GM12878 (cell line): ENCODE measurements at regions not wholly inside any gene's neighbourhood (a gene's known extent, or its start where the extent isn't known, plus 50 kb on each side); places are given as distances from the start of the nearest gene placed in this dataset.

Source experiments
- ATAC-seq: fragments of 200-7000 bp; cut with Tn5 transposase; 3 replicates; pipeline ENCODE4 v1.9.1; 2020; ENCODE audit warnings: mild to moderate bottlenecking, moderate library complexity
- BruUV-seq: library from RNA; stranded (reverse); fragments of 400-500 nt; replicated peaks from 2 replicates; lab custom pipeline; 2021; lab: Mats Ljungman, UMichigan
- CTCF ChIA-PET: fragments of 300-600 bp; sonication (Branson Sonifier 250); formaldehyde crosslinking; extraction: SDS; loops from one replicate; lab custom pipeline; 2021; ENCODE audit warnings: inconsistent platforms; lab: Yijun Ruan, JAX
- POLR2A ChIA-PET: fragments of 350-600 bp; formaldehyde crosslinking; extraction: SDS; loops from one replicate; lab custom pipeline; 2021; ENCODE audit warnings: inconsistent platforms; lab: Charles Lee
- RAD21 ChIA-PET: fragments of 300-600 bp; sonication (Branson Sonifier 250); formaldehyde crosslinking; loops from one replicate; lab custom pipeline; 2023; ENCODE audit warnings: antibody characterized with exemption; ENCODE audit not compliant: unreplicated experiment; lab: Charles Lee
- SMC1A ChIA-PET: fragments of 300-600 bp; sonication (Branson Sonifier 250); formaldehyde crosslinking; loops from one replicate; lab custom pipeline; 2023; ENCODE audit not compliant: unreplicated experiment, uncharacterized antibody; lab: Charles Lee
- DNase-seq: peaks from one replicate; pipeline ENCODE4 v3.0.0-alpha.2; 2011; ENCODE audit warnings: low read depth, low spot score
- FAIRE-seq: peaks from 3 replicates; lab custom pipeline; 2011; peaks lifted over from hg19 to GRCh38; lab: Jason Lieb, UNC
- H2AFZ ChIP-seq: 2 replicates; pipeline ENCODE4 v1.6.0; 2011; ENCODE audit warnings: low read depth, low read length, control low read depth; ENCODE audit not compliant: control insufficient read depth
- H3K27ac ChIP-seq: 2 replicates; pipeline ENCODE4 v1.5.1; 2011; ENCODE audit warnings: control low read depth; ENCODE audit not compliant: control insufficient read depth, insufficient read depth
- H3K27me3 ChIP-seq, 2 experiments: replicated peaks in 1 of 2; 2 replicates each; pipeline versions ENCODE4 v1.6.0 to v1.6.1; 2011; ENCODE audit warnings: low read length in 1 of 2; ENCODE audit not compliant: control insufficient read depth in 2 of 2, insufficient read depth in 2 of 2
- H3K36me3 ChIP-seq, 2 experiments: 2 replicates each; pipeline ENCODE4 v1.5.1; 2011; ENCODE audit warnings: low read length in 1 of 2; ENCODE audit not compliant: control insufficient read depth in 2 of 2, insufficient read depth in 2 of 2
- H3K4me1 ChIP-seq: 2 replicates; pipeline ENCODE4 v1.6.1; 2011; ENCODE audit warnings: mild to moderate bottlenecking, low read length, moderate library complexity, mixed read lengths; ENCODE audit not compliant: control insufficient read depth, insufficient read depth
- H3K4me2 ChIP-seq: 2 replicates; pipeline ENCODE4 v1.6.0; 2011; ENCODE audit warnings: control low read depth; ENCODE audit not compliant: control insufficient read depth, insufficient read depth
- H3K4me3 ChIP-seq: fragments of 200-600 bp; sonication (generic); 2 replicates; pipeline ENCODE4 v1.5.1; 2016
- H3K79me2 ChIP-seq: 2 replicates; pipeline ENCODE4 v1.6.0; 2011; ENCODE audit warnings: low read length; ENCODE audit not compliant: control insufficient read depth, insufficient read depth
- H3K9ac ChIP-seq: 2 replicates; pipeline ENCODE4 v1.8.0; 2011; ENCODE audit warnings: low read length, control low read depth, mixed read lengths; ENCODE audit not compliant: control insufficient read depth, insufficient read depth
- H3K9me3 ChIP-seq: replicated peaks from 3 replicates; pipeline ENCODE4 v1.5.1; 2011; ENCODE audit warnings: mild to moderate bottlenecking, low read length; ENCODE audit not compliant: control insufficient read depth, insufficient read depth
- H4K20me1 ChIP-seq: 2 replicates; pipeline ENCODE4 v1.6.0; 2011; ENCODE audit not compliant: control insufficient read depth, insufficient read depth
- ASH2L ChIP-seq: fragments of 300-600, 200-600 bp; sonication (generic); IDR thresholded peaks from 2 replicates; pipeline ENCODE4 v1.6.1; 2017; ENCODE audit warnings: low read depth, mild to moderate bottlenecking, borderline replicate concordance
- ATF3 ChIP-seq: IDR thresholded peaks from 2 replicates; pipeline ENCODE4 v1.6.1; 2011; ENCODE audit warnings: low read depth, mild to moderate bottlenecking, low read length, moderate library complexity, borderline replicate concordance; ENCODE audit errors: extremely low read depth
- BACH1 ChIP-seq: fragments of 450-650 bp; IDR thresholded peaks from 2 replicates; pipeline ENCODE4 v1.6.1; 2017; ENCODE audit warnings: mild to moderate bottlenecking, borderline replicate concordance
- CHD2 ChIP-seq: IDR thresholded peaks from 2 replicates; pipeline ENCODE4 v1.6.1; 2011; ENCODE audit warnings: low read depth, low read length, improper control_type of control experiment, borderline replicate concordance
- DPF2 ChIP-seq: fragments of 450-650 bp; IDR thresholded peaks from 2 replicates; pipeline ENCODE4 v1.6.1; 2017; ENCODE audit warnings: mild to moderate bottlenecking
- IRF3 ChIP-seq: fragments of 450-650 bp; IDR thresholded peaks from 2 replicates; pipeline ENCODE4 v1.6.1; 2014; ENCODE audit warnings: mild to moderate bottlenecking
- MTA3 ChIP-seq: IDR thresholded peaks from 2 replicates; pipeline ENCODE4 v1.6.1; 2012; ENCODE audit warnings: low read length, inconsistent platforms, borderline replicate concordance
- MYC ChIP-seq: IDR thresholded peaks from 2 replicates; pipeline ENCODE4 v1.6.1; 2011; ENCODE audit warnings: mild to moderate bottlenecking, low read length, moderate library complexity, inconsistent platforms; ENCODE audit not compliant: insufficient read depth, insufficient replicate concordance, insufficient read length, severe bottlenecking
- POU2F2 ChIP-seq: IDR thresholded peaks from 3 replicates; pipeline ENCODE4 v1.6.1; 2011; ENCODE audit warnings: low read depth, mild to moderate bottlenecking, low read length, borderline replicate concordance
- SIX5 ChIP-seq: IDR thresholded peaks from 2 replicates; pipeline ENCODE4 v1.6.1; 2011; ENCODE audit warnings: mild to moderate bottlenecking, low read depth, low read length, moderate library complexity; ENCODE audit not compliant: severe bottlenecking
- SMAD1 ChIP-seq: fragments of 450-650 bp; IDR thresholded peaks from 2 replicates; pipeline ENCODE4 v1.6.1; 2018; ENCODE audit warnings: mild to moderate bottlenecking, low read depth; ENCODE audit not compliant: partially characterized antibody
- SMARCA5 ChIP-seq: fragments of 450-650 bp; IDR thresholded peaks from 2 replicates; pipeline ENCODE4 v1.6.1; 2017; ENCODE audit warnings: mild to moderate bottlenecking
- SREBF2 ChIP-seq: IDR thresholded peaks from 2 replicates; pipeline ENCODE4 v1.6.1; 2012; ENCODE audit warnings: mild to moderate bottlenecking, low read length
- SUZ12 ChIP-seq: fragments of 200-600 bp; sonication (generic); IDR thresholded peaks from one replicate; pipeline ENCODE4 v1.6.1; 2018; ENCODE audit warnings: antibody characterized with exemption, mild to moderate bottlenecking; ENCODE audit not compliant: unreplicated experiment
- WGBS: methylation state at CpG from one replicate; pipeline ENCODE4 v1.1.6; 2016; ENCODE audit warnings: low lambda C conversion rate; ENCODE audit not compliant: insufficient replicate concordance, insufficient coverage; ENCODE audit errors: missing lambda C conversion rate; 5-methylcytosine and 5-hydroxymethylcytosine counted together
- in situ Hi-C: fragments of 300-500 bp; cut with MboI; formaldehyde crosslinking; loops from 9 replicates; pipeline ENCODE4 v1.14.3; 2018; ENCODE audit warnings: mixed read lengths
- intact Hi-C: fragments of 100-400 bp; cut with micrococcal nuclease; formaldehyde crosslinking; loops from one replicate; pipeline ENCODE4 v1.14.2; 2022; ENCODE audit not compliant: unreplicated experiment

- ATAC-seq (no peak), FAIRE-seq (no peak), DNase-seq (no peak)
- H3K4me1 ChIP-seq, result no peaks in the 10 kb centered on the region
- H3K79me2 ChIP-seq, result no peaks in the 10 kb centered on the region
- H3K9me3 ChIP-seq, result no peaks in the 10 kb centered on the region; the same call in 2 of the 3 replicates
- RAD21 ChIA-PET, result no interaction called here
- H3K4me3 ChIP-seq, result no peak overlapping the region
- POLR2A ChIA-PET, result no interaction called here
- CTCF ChIA-PET, result no interaction called here
- H3K36me3 ChIP-seq, result no peaks in the 10 kb centered on the region
- TF ChIP-seq IRF3, result no peak
- no peak for TF ChIP-seq BACH1
- TF ChIP-seq ASH2L, result no peak
- TF ChIP-seq SMAD1, result no peak
- no peak for TF ChIP-seq SUZ12
- no peak for TF ChIP-seq MTA3
- TF ChIP-seq ATF3, result no peak
- no peak for TF ChIP-seq MYC
- TF ChIP-seq CHD2, result no peak
- no peak for TF ChIP-seq POU2F2
- TF ChIP-seq SREBF2, result no peak
- no peak for TF ChIP-seq DPF2
- TF ChIP-seq SIX5, result no peak
- TF ChIP-seq SMARCA5, result no peak
- no peaks in the 10 kb centered on the region for H4K20me1 ChIP-seq
- no peak overlapping the region for H2AFZ ChIP-seq
- intact Hi-C loops, result no loop called here
- BruUV-seq, result no TSS peak
- SMC1A ChIA-PET, result no interaction called here
- no peak overlapping the region for H3K9ac ChIP-seq
- WGBS, result 51% methylated on average over 22 of the region's 22 CpGs
- no peaks in the 10 kb centered on the region for H3K27me3 ChIP-seq
- in situ Hi-C loops, result no loop called here
- H3K4me2 ChIP-seq, result no peak overlapping the region
- H3K27ac ChIP-seq, result no peak overlapping the region
Measured at GRCh38 chr11:70517988-70518907, 119.9 kb downstream of the CTTN start.
